Suprapubic skin (tissue), 4 donors: ENCODE measurements at regions not wholly inside any gene's neighbourhood (a gene's known extent, or its start where the extent isn't known, plus 50 kb on each side); places are given as distances from the start of the nearest gene placed in this dataset.

Source experiments
- DNase-seq, 2 donors: peaks; one replicate each; pipeline ENCODE4 v3.0.0-alpha.2; 2019; ENCODE audit warnings: low spot score in 2 of 2
- H3K27ac ChIP-seq: fragments of 200-600 bp; sonication (generic); one replicate; pipeline ENCODE4 v1.5.1; 2019
- H3K27me3 ChIP-seq: fragments of 200-600 bp; sonication (generic); one replicate; pipeline ENCODE4 v1.5.1; 2019
- H3K36me3 ChIP-seq: fragments of 200-600 bp; sonication (generic); one replicate; pipeline ENCODE4 v1.5.1; 2019
- H3K4me1 ChIP-seq: fragments of 200-600 bp; sonication (generic); one replicate; pipeline ENCODE4 v1.5.1; 2019
- H3K4me3 ChIP-seq: fragments of 200-600 bp; sonication (generic); one replicate; pipeline ENCODE4 v1.5.1; 2019; ENCODE audit warnings: mild to moderate bottlenecking
- H3K9me3 ChIP-seq: fragments of 200-600 bp; sonication (generic); one replicate; pipeline ENCODE4 v1.5.1; 2019
- EP300 ChIP-seq: sonication (generic); formaldehyde crosslinking; IDR thresholded peaks from one replicate; pipeline ENCODE4 v1.6.1; 2017; ENCODE audit warnings: antibody characterized with exemption
- POLR2A ChIP-seq, 2 donors: fragments of 450-650 bp; IDR thresholded peaks; one replicate each; pipeline ENCODE4 v1.6.1; 2017; ENCODE audit warnings: antibody characterized with exemption in 2 of 2, mild to moderate bottlenecking in 2 of 2, moderate library complexity in 2 of 2
- POLR2AphosphoS5 ChIP-seq, 3 donors: sonication (generic); formaldehyde crosslinking; IDR thresholded peaks; one replicate each; pipeline ENCODE4 v1.6.1; 2017; ENCODE audit warnings: antibody characterized with exemption in 3 of 3
- WGBS: methylation state at CpG from one replicate; pipeline ENCODE4 v1.1.5; 2018; 5-methylcytosine and 5-hydroxymethylcytosine counted together
- TF ChIP-seq, protein P1 (sequence below), 2 donors: fragments of 200-600 bp in 1 of 2; fragments of 450-650 bp in 1 of 2; sonication (generic) in 1 of 2; IDR thresholded peaks; one replicate each; pipeline ENCODE4 v1.5.1; 2016 to 2019; ENCODE audit warnings: antibody characterized with exemption in 2 of 2, mild to moderate bottlenecking in 1 of 2, moderate library complexity in 1 of 2

DNA sequence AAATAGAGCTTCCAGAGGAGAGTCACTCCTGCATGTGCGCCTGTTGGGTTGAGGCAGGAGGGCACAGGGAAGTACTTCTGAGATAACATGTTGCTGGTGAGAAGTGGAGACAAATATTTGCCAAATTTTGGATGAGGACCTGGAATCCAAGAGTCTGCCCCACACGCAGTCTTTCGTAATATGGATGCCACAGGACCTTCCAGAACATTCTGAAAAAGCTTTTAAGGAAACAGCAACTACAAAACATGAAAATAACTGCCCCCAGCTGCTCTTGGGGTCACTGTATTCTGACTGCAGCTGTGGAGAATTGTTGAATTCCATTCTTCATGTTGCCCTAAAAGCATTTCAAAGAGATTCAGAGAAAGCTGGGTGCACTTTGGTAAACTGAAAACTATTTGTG lies 227.5 kb downstream of the C1D start:
- TF ChIP-seq, protein P1, sequence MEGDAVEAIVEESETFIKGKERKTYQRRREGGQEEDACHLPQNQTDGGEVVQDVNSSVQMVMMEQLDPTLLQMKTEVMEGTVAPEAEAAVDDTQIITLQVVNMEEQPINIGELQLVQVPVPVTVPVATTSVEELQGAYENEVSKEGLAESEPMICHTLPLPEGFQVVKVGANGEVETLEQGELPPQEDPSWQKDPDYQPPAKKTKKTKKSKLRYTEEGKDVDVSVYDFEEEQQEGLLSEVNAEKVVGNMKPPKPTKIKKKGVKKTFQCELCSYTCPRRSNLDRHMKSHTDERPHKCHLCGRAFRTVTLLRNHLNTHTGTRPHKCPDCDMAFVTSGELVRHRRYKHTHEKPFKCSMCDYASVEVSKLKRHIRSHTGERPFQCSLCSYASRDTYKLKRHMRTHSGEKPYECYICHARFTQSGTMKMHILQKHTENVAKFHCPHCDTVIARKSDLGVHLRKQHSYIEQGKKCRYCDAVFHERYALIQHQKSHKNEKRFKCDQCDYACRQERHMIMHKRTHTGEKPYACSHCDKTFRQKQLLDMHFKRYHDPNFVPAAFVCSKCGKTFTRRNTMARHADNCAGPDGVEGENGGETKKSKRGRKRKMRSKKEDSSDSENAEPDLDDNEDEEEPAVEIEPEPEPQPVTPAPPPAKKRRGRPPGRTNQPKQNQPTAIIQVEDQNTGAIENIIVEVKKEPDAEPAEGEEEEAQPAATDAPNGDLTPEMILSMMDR (IDR thresholded peaks at IDR 0.05) = no peak
- no peak for TF ChIP-seq POLR2A (IDR thresholded peaks at IDR 0.05)
- no peak for TF ChIP-seq EP300
- TF ChIP-seq POLR2AphosphoS5 (IDR thresholded peaks at IDR 0.05) = no peak
- no peaks in the 10 kb centered on the region for H3K27me3 ChIP-seq
- 93% methylated on average over 3 of the region's 3 CpGs for WGBS

GRCh38 chr2:67836866-67837265 lies 225.9 kb downstream of the C1D start:
- H3K36me3 ChIP-seq = no peaks in the 10 kb centered on the region
- no peak for TF ChIP-seq EP300
- TF ChIP-seq, protein P1 (IDR thresholded peaks at IDR 0.05) = no peak
- no peak overlapping the region for H3K27ac ChIP-seq
- no peaks in the 10 kb centered on the region for H3K9me3 ChIP-seq
- no peaks in the 10 kb centered on the region for H3K4me1 ChIP-seq
- WGBS = 77% methylated on average over 5 of the region's 5 CpGs
- DNase-seq = no peak
- H3K4me3 ChIP-seq = no peak overlapping the region
- no peaks in the 10 kb centered on the region for H3K27me3 ChIP-seq

More for the DNA sequence above, 227.5 kb downstream of the C1D start:
- no peak for DNase-seq
- no peaks in the 10 kb centered on the region for H3K36me3 ChIP-seq
- no peaks in the 10 kb centered on the region for H3K9me3 ChIP-seq
- H3K4me1 ChIP-seq = no peaks in the 10 kb centered on the region
- no peak overlapping the region for H3K27ac ChIP-seq
- no peak overlapping the region for H3K4me3 ChIP-seq

DNA sequence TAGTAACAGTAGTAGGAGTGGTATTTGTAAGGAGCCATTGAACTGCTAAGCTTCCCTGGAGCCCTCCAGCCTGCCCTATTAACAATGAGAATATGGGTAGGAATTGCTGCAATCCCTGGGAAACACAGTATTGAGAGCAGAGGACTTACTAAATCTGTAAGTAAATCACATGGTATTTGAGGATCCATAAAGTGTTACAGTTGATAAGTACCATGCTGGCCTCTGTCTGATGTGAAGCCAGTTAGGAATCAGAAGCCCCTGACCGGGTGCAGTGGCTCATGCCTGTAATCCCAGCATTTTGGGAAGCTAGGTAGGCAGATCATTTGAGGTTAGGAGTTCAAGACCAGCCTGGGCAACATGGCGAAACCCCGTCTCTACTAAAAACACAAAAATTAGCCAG lies 224.6 kb downstream of the C1D start:
- H3K36me3 ChIP-seq = no peaks in the 10 kb centered on the region
- no peak for DNase-seq
- H3K27me3 ChIP-seq = no peaks in the 10 kb centered on the region
- no peak for TF ChIP-seq POLR2A (IDR thresholded peaks at IDR 0.05)
- TF ChIP-seq EP300 = no peak
- no peak for TF ChIP-seq POLR2AphosphoS5 (IDR thresholded peaks at IDR 0.05)
- TF ChIP-seq, protein P1 (IDR thresholded peaks at IDR 0.05) = no peak
- H3K27ac ChIP-seq = no peak overlapping the region
- H3K4me1 ChIP-seq = no peaks in the 10 kb centered on the region
- no peak overlapping the region for H3K4me3 ChIP-seq
- H3K9me3 ChIP-seq = no peaks in the 10 kb centered on the region
- WGBS = 100% methylated on average over 3 of the region's 3 CpGs

GRCh38 chr2:67839242-67839641 lies 223.6 kb downstream of the C1D start:
- Histone ChIP-seq H3K4me1 (no peaks in the 10 kb centered on the region), H3K9me3 (no peaks in the 10 kb centered on the region), H3K27me3 (no peaks in the 10 kb centered on the region), H3K27ac (no peak overlapping the region), H3K4me3 (no peak overlapping the region), H3K36me3 (no peaks in the 10 kb centered on the region)
- 90% methylated on average over 3 of the region's 3 CpGs for WGBS
- DNase-seq = no peak
- no peak for TF ChIP-seq POLR2A (IDR thresholded peaks at IDR 0.05)
- TF ChIP-seq, protein P1 (IDR thresholded peaks at IDR 0.05) = no peak
- no peak for TF ChIP-seq EP300
- no peak for TF ChIP-seq POLR2AphosphoS5 (IDR thresholded peaks at IDR 0.05)

DNA sequence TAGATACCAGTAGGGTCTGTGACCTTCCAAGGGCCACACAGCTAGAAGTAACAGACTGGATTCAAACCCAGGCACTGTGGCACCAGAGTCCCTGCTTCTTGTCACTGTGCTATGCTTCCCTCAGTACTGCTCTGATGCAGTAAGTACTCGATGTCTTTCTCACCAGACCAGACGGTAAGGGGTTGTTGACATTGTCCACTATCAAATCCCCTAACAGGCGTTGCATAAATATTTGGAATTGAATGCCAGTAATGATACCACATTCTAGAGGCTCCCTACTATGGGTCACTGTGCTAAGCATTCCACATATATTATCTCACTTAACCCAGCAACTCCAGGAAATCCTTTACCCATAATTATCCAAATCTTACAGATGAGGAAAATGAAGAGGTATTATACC lies 223.1 kb downstream of the C1D start:
- no peak overlapping the region for H3K27ac ChIP-seq
- no peaks in the 10 kb centered on the region for H3K27me3 ChIP-seq
- H3K36me3 ChIP-seq = no peaks in the 10 kb centered on the region
- H3K4me3 ChIP-seq = no peak overlapping the region
- TF ChIP-seq POLR2A (IDR thresholded peaks at IDR 0.05) (no peak), EP300 (no peak)
- H3K9me3 ChIP-seq = no peaks in the 10 kb centered on the region
- WGBS = 93% methylated on average over 3 of the region's 3 CpGs
- no peak for DNase-seq
- H3K4me1 ChIP-seq = no peaks in the 10 kb centered on the region

- TF ChIP-seq, protein P1 (IDR thresholded peaks at IDR 0.05) = peak; percentile 53 to 68
- no peak for TF ChIP-seq POLR2A (IDR thresholded peaks at IDR 0.05)
- no peak for TF ChIP-seq EP300
- TF ChIP-seq POLR2AphosphoS5 (IDR thresholded peaks at IDR 0.05) = no peak
- WGBS = 41% methylated on average over 5 of the region's 5 CpGs
- Histone ChIP-seq H3K27me3 (no peaks in the 10 kb centered on the region), H3K9me3 (no peaks in the 10 kb centered on the region), H3K4me3 (no peak overlapping the region), H3K4me1 (no peaks in the 10 kb centered on the region), H3K27ac (no peak overlapping the region), H3K36me3 (no peaks in the 10 kb centered on the region)
- DNase-seq = peak in 1 of 2 donors; percentile 79
These were observed 222.2 kb downstream of the C1D start for GRCh38 chr2:67840460-67841068.
